ENCODE measurements at regions not wholly inside any gene's neighbourhood (a gene's known extent, or its start where the extent isn't known, plus 50 kb on each side); places are given as distances from the start of the nearest gene placed in this dataset.

DNA sequence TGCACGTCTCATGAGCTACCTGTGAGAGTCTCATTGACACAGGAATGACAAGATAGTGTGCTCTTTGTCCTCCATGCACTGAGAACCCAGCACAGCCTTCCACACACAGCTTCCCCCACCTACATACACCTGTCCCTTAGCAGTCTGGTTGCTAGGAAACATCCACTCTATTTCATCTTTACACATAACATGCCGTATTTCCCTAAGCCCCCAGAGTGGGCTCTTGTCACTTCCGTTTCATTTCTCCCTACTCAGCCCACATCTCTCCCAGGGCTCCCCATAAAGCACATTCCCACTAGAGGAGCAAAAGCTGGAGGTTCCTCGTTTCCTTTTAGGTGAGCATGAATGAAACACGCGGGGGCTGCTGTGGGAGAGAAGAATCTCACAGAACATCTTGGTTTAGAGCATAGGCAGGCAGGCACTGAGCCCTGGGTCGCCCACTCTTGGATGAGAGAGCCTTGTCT, 137.1 kb downstream of the ETS2 start:
- TF ChIP-seq EZH2 (IDR thresholded peaks at IDR 0.05; ENCODE audit: insufficient read depth, poor library complexity, severe bottlenecking) (no peak), EZH2phosphoT487 (IDR thresholded peaks at IDR 0.05; ENCODE audit: insufficient read depth, low read depth) (no peak)

Data from GM23248 (cell line).